ENCODE measurements at regions not wholly inside any gene's neighbourhood (a gene's known extent, or its start where the extent isn't known, plus 50 kb on each side); places are given as distances from the start of the nearest gene placed in this dataset.

DNA sequence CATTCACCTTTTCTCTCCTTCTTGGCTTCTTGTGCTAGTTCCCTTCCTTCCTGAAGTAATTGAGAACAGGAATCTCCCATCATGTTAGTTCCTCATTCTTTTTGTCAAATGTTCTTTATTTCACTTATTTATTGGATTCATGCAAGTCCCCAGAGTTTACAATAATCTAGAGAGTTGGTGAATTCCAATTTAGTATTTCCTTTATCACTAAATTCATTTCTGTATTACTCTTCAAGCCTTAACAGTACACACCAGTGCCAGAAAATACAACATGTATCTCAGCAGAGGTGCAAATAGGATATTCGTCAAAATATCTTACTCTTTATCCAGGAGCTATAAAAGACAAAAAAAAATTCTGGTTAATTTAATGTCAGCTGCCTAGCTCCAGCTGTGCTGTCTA lies 121.9 kb upstream of the SETBP1 start:
- no peak overlapping the region for H3K4me3 ChIP-seq
- H3K27ac ChIP-seq = no peak overlapping the region
- WGBS = 67% methylated on average over 1 of the region's 1 CpG
- no peaks in the 10 kb centered on the region for H3K4me1 ChIP-seq
- no peak for TF ChIP-seq POLR2AphosphoS5 (IDR thresholded peaks at IDR 0.05)
- no peak for TF ChIP-seq CTCF (IDR thresholded peaks at IDR 0.05)
- TF ChIP-seq POLR2A (IDR thresholded peaks at IDR 0.05) = no peak
- no peak for TF ChIP-seq EP300 (IDR thresholded peaks at IDR 0.05)
- DNase-seq (ENCODE audit: low spot score in 2 of 2) = no peak
- no peaks in the 10 kb centered on the region for H3K36me3 ChIP-seq
- H3K9me3 ChIP-seq = no peaks in the 10 kb centered on the region
- H3K27me3 ChIP-seq = no peaks in the 10 kb centered on the region

GRCh38 chr18:44562986-44563385 lies 117.7 kb upstream of the SETBP1 start:
- Histone ChIP-seq H3K4me1 (peaks cover 5% of the 10 kb centered on the region), H3K4me3 (no peak overlapping the region), H3K27me3 (no peaks in the 10 kb centered on the region), H3K27ac (no peak overlapping the region), H3K9me3 (no peaks in the 10 kb centered on the region), H3K36me3 (no peaks in the 10 kb centered on the region)
- 54% methylated on average over 1 of the region's 1 CpG for WGBS
- DNase-seq (ENCODE audit: low spot score in 2 of 2) = no peak
- TF ChIP-seq POLR2AphosphoS5 (IDR thresholded peaks at IDR 0.05) = no peak
- no peak for TF ChIP-seq EP300 (IDR thresholded peaks at IDR 0.05)
- no peak for TF ChIP-seq CTCF (IDR thresholded peaks at IDR 0.05)
- TF ChIP-seq POLR2A (IDR thresholded peaks at IDR 0.05) = no peak

- no peak overlapping the region for H3K4me3 ChIP-seq
- TF ChIP-seq EP300 (IDR thresholded peaks at IDR 0.05) (no peak), POLR2AphosphoS5 (IDR thresholded peaks at IDR 0.05) (no peak), POLR2A (IDR thresholded peaks at IDR 0.05) (no peak), CTCF (IDR thresholded peaks at IDR 0.05) (no peak)
- H3K27ac ChIP-seq = no peak overlapping the region
- no peaks in the 10 kb centered on the region for H3K36me3 ChIP-seq
- H3K27me3 ChIP-seq = no peaks in the 10 kb centered on the region
- H3K9me3 ChIP-seq = no peaks in the 10 kb centered on the region
- H3K4me1 ChIP-seq = peaks cover 9% of the 10 kb centered on the region
- no peak for DNase-seq (ENCODE audit: low spot score in 2 of 2)
Observed at GRCh38 chr18:44564922-44565321, 115.8 kb upstream of the SETBP1 start.

DNA sequence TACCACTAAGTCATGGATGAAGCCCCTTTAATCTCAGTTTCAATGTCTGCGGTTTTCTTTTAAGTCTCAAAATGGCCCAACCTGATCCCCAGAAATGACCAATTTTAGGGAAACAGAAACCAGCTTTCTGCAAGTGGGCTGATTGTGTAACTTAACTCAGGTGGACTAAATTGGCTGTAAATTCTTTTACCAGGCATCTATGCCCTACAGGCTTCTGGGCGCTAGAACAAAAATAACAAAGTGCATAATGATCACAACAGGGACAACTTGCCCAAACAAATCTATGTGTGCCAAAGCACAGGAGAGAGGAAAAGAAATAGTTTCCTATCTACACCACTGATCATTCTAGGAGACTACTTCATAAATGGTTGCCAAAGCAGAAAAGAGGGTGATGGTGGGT lies 112.3 kb upstream of the SETBP1 start:
- Histone ChIP-seq H3K27me3 (no peaks in the 10 kb centered on the region), H3K4me3 (no peak overlapping the region), H3K27ac (no peak overlapping the region), H3K4me1 (peaks cover 9% of the 10 kb centered on the region), H3K36me3 (no peaks in the 10 kb centered on the region), H3K9me3 (no peaks in the 10 kb centered on the region)
- TF ChIP-seq CTCF (IDR thresholded peaks at IDR 0.05) (no peak), POLR2A (IDR thresholded peaks at IDR 0.05) (no peak), EP300 (IDR thresholded peaks at IDR 0.05) (no peak), POLR2AphosphoS5 (IDR thresholded peaks at IDR 0.05) (no peak)
- 64% methylated on average over 2 of the region's 2 CpGs for WGBS
- no peak for DNase-seq (ENCODE audit: low spot score in 2 of 2)

- Histone ChIP-seq H3K9me3 (no peaks in the 10 kb centered on the region), H3K27me3 (no peaks in the 10 kb centered on the region), H3K4me1 (peaks cover 9% of the 10 kb centered on the region), H3K36me3 (no peaks in the 10 kb centered on the region), H3K4me3 (no peak overlapping the region), H3K27ac (no peak overlapping the region)
- WGBS = 79% methylated on average over 1 of the region's 1 CpG
- TF ChIP-seq EP300 (IDR thresholded peaks at IDR 0.05) (no peak), CTCF (IDR thresholded peaks at IDR 0.05) (no peak), POLR2AphosphoS5 (IDR thresholded peaks at IDR 0.05) (no peak), POLR2A (IDR thresholded peaks at IDR 0.05) (no peak)
- no peak for DNase-seq (ENCODE audit: low spot score in 2 of 2)
Observed at GRCh38 chr18:44568986-44569385, 111.7 kb upstream of the SETBP1 start.

Measured in suprapubic skin (tissue), 4 donors.